ENCODE measurements at regions not wholly inside any gene's neighbourhood (a gene's known extent, or its start where the extent isn't known, plus 50 kb on each side); places are given as distances from the start of the nearest gene placed in this dataset.

GRCh38 chr10:43965033-43965917 is 316.6 kb upstream of the ZNF32 start:
- DNase-seq = no peak

GRCh38 chr10:43964486-43964885 is 315.8 kb upstream of the ZNF32 start:
- no peak for DNase-seq

- no peak for DNase-seq
These were observed 315.2 kb upstream of the ZNF32 start for GRCh38 chr10:43963793-43964425.

GRCh38 chr10:43963379-43963778 is 314.7 kb upstream of the ZNF32 start:
- DNase-seq = no peak

- DNase-seq = no peak
These were observed 313.9 kb upstream of the ZNF32 start for GRCh38 chr10:43962346-43963191.

GRCh38 chr10:43961523-43962345 is 313.1 kb upstream of the ZNF32 start:
- DNase-seq = no peak

GRCh38 chr10:43960981-43961380 is 312.3 kb upstream of the ZNF32 start:
- no peak for DNase-seq

GRCh38 chr10:43960477-43960876 is 311.8 kb upstream of the ZNF32 start:
- no peak for DNase-seq

- no peak for DNase-seq
These were observed 311.4 kb upstream of the ZNF32 start for GRCh38 chr10:43960135-43960415.

GRCh38 chr10:43959364-43960134 is 310.9 kb upstream of the ZNF32 start:
- DNase-seq = no peak

- no peak for DNase-seq
These were observed 310.3 kb upstream of the ZNF32 start for GRCh38 chr10:43958964-43959363.

GRCh38 chr10:43958071-43958432 is 309.4 kb upstream of the ZNF32 start:
- DNase-seq = no peak

- DNase-seq = no peak
These were observed 308.8 kb upstream of the ZNF32 start for GRCh38 chr10:43957267-43958070.

- DNase-seq = no peak
These were observed 307.3 kb upstream of the ZNF32 start for GRCh38 chr10:43955978-43956377.

GRCh38 chr10:43955002-43955596 is 306.4 kb upstream of the ZNF32 start:
- no peak for DNase-seq

GRCh38 chr10:43953672-43954071 is 305.0 kb upstream of the ZNF32 start:
- no peak for DNase-seq

- no peak for DNase-seq
These were observed 304.1 kb upstream of the ZNF32 start for GRCh38 chr10:43952760-43953159.

GRCh38 chr10:43949351-43949750 is 300.7 kb upstream of the ZNF32 start:
- DNase-seq = no peak

- no peak for DNase-seq
These were observed 297.8 kb upstream of the ZNF32 start for GRCh38 chr10:43946445-43946844.

- no peak for DNase-seq
These were observed 297.2 kb upstream of the ZNF32 start for GRCh38 chr10:43945908-43946307.
